ENCODE measurements at regions not wholly inside any gene's neighbourhood (a gene's known extent, or its start where the extent isn't known, plus 50 kb on each side); places are given as distances from the start of the nearest gene placed in this dataset.

GRCh38 chr11:71189768-71190315 lies 62.5 kb downstream of the SHANK2 start (continued):
- TF ChIP-seq FOXM1 (IDR thresholded peaks at IDR 0.05; ENCODE audit: low read depth) (no peak), FOXM1 (CRISPR knock-in tag; IDR thresholded peaks at IDR 0.05; ENCODE audit: low read depth) (no peak), BCLAF1 (IDR thresholded peaks at IDR 0.05; ENCODE audit: borderline replicate concordance in 1 of 2, control insufficient read depth in 1 of 2, low read depth in 2 of 2, low read length in 1 of 2) (no peak), SMARCE1 (IDR thresholded peaks at IDR 0.05) (no peak)

- intact Hi-C loops (cut with micrococcal nuclease): no loop called here
- FAIRE-seq (no peak), DNase-seq (ENCODE audit: extremely low read depth in 1 of 4, low spot score in 3 of 4) (no peak), ATAC-seq (no peak)
- Histone ChIP-seq H3K9ac (ENCODE audit: insufficient read depth in 1 of 2, low read depth in 2 of 2, low read length in 2 of 2) (no peak overlapping the region), H3K4me2 (ENCODE audit: insufficient read depth, low read length) (no peak overlapping the region), H3K9me3 (replicated peaks; ENCODE audit: control insufficient read depth, insufficient read depth, low read depth, low read length) (no peaks in the 10 kb centered on the region), H3K27me3 (ENCODE audit: control insufficient read depth in 2 of 2, insufficient read depth in 2 of 2, low read length in 2 of 2) (peaks cover 0 to 61% of the 10 kb centered on the region in 2 experiments), H3K9me1 (ENCODE audit: control insufficient read depth, insufficient read depth, low read length) (no peaks in the 10 kb centered on the region), H4K20me1 (replicated peaks; ENCODE audit: control insufficient read depth, insufficient read depth, low read length) (peaks cover 10% of the 10 kb centered on the region; the same call in 1 of the 2 replicates), H3K27ac (ENCODE audit: extremely low read depth, low read depth, low read length) (no peak overlapping the region), H3K36me3 (ENCODE audit: control insufficient read depth, insufficient read depth, low read length) (no peaks in the 10 kb centered on the region), H3K79me2 (ENCODE audit: control insufficient read depth, insufficient read depth, low read length) (no peaks in the 10 kb centered on the region), H2AFZ (ENCODE audit: low read depth, low read length) (no peak overlapping the region), H3K4me1 (replicated peaks in 1 of 2; ENCODE audit: control insufficient read depth in 2 of 2, insufficient read depth in 2 of 2, low read length in 2 of 2) (no peaks in the 10 kb centered on the region), H3K4me3 (no peak overlapping the region)
- no TSS peak for BruUV-seq (replicated peaks)
- 0% methylated on average over 18 of the region's 20 CpGs for WGBS (ENCODE audit: insufficient coverage, low coverage, missing lambda C conversion rate)
- CTCF ChIA-PET (ENCODE audit: low intra/inter-chr PET ratio): no interaction called here
- in situ Hi-C loops (cut with MboI): no loop called here
- POLR2A ChIA-PET: interaction anchor here (1.0 kb wide), 1 partner anchor 83 kb away, joined by 3 read pairs; no protein-coding TSS in a partner anchor
- no peak for TF ChIP-seq MAFK (IDR thresholded peaks at IDR 0.05; ENCODE audit: low read length)
- no peak for TF ChIP-seq ESRRB (CRISPR knock-in tag; IDR thresholded peaks at IDR 0.05; ENCODE audit: borderline replicate concordance)
- no peak for TF ChIP-seq ZNF764 (CRISPR knock-in tag; IDR thresholded peaks at IDR 0.05; ENCODE audit: low read depth)
- no peak for TF ChIP-seq RBM25 (IDR thresholded peaks at IDR 0.05; ENCODE audit: low read depth, low read length, severe bottlenecking)
- TF ChIP-seq TFE3 (CRISPR knock-in tag; IDR thresholded peaks at IDR 0.05): no peak
- no peak for TF ChIP-seq DNMT1 (IDR thresholded peaks at IDR 0.05)
- TF ChIP-seq NELFE (IDR thresholded peaks at IDR 0.05; ENCODE audit: insufficient read depth, insufficient read length): no peak
- no peak for TF ChIP-seq ATF1 (CRISPR knock-in tag; IDR thresholded peaks at IDR 0.05)
- no peak for TF ChIP-seq ATF1 (tag; IDR thresholded peaks at IDR 0.05)
- no peak for TF ChIP-seq ZNF408 (CRISPR knock-in tag; IDR thresholded peaks at IDR 0.05; ENCODE audit: low read depth)
- TF ChIP-seq ZNF589 (CRISPR knock-in tag; IDR thresholded peaks at IDR 0.05; ENCODE audit: low read depth): no peak
- TF ChIP-seq ELF1 (tag; IDR thresholded peaks at IDR 0.05): no peak
- TF ChIP-seq RUNX1 (IDR thresholded peaks at IDR 0.05; ENCODE audit: low read depth): no peak
These were observed 63.2 kb downstream of the SHANK2 start for GRCh38 chr11:71188886-71189767.
